HG02759 (cell line): ENCODE measurements at regions not wholly inside any gene's neighbourhood (a gene's known extent, or its start where the extent isn't known, plus 50 kb on each side); places are given as distances from the start of the nearest gene placed in this dataset.
"Not testable (repeated sequence)": the region's sequence is repeated elsewhere in the genome, so short reads cannot be mapped to it uniquely, and the experiment has no call there.

ENCODE experiments used
- ATAC-seq: cut with Tn5 transposase; IDR thresholded peaks from one replicate; pipeline ENCODE4 v1.9.1; 2021; ENCODE audit warnings: mild to moderate bottlenecking, moderate library complexity; ENCODE audit not compliant: unreplicated experiment

DNA sequence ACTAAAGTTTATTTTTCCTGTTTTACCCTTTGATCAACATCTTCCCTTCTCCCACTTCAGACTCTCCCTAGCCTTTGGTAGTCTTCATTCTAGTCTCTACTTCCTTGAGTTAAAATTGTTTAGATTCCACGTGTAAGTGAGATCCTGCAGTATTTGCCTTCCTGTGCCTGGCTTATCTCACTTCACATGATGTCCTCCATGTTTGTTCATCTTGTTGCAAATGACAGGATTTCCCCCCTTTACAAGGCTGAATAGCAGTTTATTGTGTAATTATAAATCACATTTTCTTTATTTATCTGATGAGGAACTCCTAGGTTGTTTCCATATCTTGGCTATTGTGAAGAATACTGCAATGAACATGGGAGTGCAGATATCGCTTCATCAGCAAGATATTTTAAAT lies 461.7 kb downstream of the CHSY3 start:
- no peak for ATAC-seq

DNA sequence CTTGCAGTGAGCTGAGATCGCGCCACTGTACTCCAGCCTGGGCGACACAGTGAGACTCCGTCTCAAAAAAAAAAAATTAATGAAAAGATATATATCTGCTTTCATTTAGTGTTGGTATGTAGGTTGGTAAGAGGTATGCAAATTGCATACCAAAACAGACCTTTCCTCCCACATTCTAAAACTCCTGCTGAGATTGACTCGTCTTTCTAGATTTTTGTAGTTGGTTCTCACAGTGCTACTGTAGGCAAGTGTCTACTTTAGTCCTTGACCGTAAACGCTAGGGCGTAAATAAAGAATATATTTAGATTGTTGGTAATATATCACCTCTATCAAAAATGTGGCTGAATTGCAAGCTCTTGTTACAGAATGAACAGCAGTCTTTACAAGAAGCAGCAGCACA lies 445.9 kb downstream of the CHSY3 start:
- ATAC-seq = no peak

DNA sequence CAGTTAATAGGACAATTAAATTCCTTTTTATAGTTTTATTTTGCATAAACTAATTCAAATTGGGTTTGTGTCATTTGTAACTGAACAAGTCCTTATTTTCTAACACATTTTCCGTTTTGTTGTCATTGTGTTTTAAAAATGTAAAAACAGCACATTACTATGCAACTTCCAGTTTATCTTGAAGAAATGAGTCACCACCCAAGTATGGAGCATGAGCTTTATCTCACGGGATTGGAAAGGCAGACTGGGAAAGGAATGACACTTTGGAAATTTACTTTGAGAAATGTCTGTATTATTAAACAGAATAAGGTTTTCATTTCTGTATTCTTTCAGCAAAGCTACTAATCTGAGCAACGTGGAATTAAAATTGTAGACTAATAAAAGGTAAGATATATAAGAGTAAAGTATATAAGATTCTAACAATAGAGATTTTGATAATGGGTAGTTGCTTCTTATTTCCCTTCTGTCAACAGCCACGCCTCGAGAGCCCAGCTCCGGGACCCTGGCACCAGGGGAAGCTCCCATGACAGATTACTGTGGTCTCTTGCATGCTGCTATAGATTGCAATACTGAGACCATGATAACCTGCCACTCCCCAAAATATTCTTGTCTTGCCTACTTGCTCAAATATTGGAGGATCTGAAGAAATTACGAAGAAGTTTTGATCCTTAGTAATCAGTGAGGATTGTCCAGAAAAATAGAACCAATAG lies 433.1 kb downstream of the CHSY3 start:
- ATAC-seq = no peak

DNA sequence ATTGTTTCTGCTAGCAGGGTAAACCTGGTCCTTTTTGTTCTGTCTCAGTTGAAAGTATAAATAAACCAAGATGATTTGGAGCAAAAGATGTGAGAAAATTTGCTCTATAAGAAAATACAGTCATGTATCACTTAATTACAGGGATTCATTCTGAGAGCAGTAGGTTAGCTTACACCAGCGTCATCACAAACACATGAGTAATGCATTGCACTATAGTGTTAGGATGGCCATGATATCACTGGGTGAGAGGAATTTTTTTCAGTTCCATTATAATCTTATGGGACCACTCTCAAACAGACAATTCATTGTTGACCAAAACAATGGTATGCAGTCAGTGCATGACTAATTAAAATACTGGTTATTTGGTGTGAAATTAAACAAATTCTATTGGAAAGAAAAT lies 430.9 kb downstream of the CHSY3 start:
- ATAC-seq = no peak

DNA sequence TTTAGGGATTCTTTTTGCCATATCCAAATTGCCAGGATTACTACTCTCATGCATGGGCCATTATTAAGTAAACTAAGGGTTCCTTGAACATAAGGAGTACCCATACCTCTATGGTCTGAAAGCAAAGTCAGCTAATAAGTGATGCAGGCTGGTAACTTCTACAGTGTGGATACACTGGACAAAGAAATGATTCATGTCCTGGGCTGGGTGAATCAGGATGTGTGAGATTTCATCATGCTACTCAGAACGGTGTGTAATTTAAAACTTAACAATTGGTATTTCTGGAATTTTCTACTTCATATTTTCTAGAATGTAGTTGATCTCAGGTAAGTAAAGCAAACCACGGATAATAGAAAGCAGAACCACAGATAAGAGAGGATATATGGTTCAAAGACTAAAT lies 428.8 kb downstream of the CHSY3 start:
- no peak for ATAC-seq

DNA sequence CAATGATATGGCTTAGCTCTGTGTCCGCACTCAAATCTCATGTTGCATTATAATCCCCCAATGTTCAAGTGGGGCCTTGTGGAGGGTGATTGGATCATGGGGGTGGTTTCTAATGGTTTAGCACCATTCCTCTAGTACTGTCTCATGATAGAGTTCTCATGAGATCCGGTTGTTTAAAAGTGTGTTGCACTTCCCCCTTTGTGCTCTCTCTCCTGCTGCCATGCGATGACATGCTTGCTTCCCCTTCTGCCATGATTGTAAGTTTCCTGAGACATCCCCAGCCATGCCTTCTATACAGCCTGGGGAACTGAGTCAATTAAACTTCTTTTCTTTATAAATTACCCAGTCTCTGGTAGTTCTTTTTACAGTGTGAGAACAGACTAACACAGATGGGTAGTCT lies 427.1 kb downstream of the CHSY3 start:
- no peak for ATAC-seq

DNA sequence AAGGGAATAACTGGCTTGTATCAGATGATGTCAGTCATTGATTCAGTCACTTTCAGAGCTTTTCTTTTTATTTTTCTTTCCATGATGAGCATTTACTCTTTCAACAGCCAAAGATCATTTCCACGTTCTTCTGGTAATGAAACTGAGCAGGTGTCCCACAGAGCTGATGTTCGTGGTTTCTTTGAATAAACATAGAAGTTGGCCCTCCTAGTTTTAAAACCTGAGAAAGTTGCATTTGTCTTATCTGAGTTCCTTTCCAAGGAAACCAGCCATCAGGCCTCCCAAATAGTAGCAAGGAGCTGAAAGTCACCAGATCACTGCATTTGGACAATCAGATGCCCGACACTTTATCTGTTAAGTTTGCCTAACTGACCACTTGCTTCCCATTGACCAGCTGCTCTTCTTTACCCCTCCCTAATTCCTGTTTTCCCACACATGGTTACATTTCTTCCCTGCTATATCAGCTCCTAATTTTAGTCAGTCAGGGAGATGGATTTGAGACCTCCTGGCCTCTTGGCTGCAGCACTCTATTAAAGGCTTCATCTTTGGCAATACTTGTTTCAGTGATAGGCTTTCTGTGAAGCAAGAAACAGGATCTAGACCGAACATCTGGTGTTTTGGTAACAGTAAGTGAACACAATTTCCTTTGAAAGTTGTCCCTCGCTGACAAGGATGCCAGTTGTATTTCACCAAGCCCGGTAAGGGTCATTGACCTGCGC lies 420.8 kb downstream of the CHSY3 start:
- no peak for ATAC-seq

DNA sequence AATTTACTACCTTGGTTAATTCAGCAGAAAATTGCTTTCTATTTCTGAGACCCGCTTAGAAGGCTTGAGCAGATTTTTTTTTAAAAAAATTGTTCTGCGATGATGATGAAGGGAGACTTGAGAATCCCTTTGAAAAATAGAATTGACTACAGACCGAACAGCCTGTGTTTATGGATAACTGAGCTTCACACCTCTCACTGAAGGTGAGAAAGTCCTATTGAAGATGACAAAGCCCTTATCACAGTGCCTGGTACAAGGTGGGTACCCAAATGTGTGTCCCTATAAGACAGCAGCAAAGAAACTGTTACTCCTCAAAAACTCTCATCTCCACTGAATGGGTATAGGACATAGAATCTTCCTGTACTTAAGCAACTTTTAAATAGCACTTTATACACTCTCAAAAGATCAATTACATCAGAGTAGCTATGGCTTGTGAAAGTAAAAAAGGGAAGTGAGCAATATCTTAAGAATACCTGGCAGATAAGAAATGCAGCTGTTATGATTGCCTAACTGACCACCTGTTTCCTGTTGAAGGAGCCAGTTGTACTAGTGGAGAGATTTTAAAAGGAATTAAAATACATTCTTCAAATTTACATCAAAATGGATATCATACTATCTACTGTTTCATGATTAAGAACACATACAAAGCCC lies 419.7 kb downstream of the CHSY3 start:
- ATAC-seq = peak; percentile 100

DNA sequence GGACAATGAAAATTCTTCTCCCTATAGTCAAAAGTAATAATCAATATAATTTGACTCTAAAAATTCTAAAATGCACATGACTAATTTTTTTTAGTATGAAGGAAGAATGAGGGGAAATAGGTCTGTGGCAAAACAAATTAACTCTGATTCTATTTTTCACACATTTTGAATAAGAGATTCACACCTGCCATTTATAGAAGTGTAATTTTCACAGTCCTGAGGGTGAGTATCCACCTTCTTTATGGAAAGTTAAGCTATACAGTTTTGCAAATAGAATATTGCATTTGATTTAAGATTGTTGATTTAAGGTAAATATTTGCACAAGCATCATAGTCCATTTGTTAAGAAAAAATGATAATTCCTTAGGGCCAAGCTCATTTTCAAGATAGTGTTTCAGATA lies 417.7 kb downstream of the CHSY3 start:
- ATAC-seq = no peak

DNA sequence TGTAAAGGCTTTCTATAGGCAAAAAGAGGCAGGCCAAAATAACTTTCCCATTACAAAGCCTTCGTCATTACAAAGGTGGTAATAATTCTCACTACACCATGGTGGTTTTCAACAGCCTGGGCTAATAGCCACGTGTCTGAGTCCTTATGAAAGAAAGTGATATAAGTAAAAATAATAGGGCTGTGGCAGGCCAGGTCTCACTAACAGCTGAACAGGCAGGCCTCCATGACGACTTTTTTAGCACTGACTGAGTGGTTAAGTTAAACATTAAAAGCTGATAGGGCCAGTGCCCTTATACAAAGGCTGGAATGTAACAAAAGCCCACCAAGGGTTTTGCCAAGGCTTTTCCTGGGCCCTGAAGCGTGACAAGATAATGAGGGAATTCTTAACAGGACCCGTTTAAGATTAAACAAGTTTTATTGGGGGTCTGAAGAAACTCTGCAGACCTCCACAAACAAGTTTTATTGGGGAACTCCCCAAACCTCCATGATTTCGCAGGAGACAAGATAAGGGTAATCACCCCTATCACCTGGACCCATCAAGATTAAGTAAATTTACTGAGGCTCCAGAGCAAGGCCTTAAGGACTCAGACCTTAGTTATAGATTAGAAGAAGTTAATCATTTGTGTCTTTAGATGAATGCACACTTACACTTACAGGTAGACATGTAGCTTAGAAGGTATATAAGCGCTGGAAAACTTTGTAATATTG lies 412.9 kb downstream of the CHSY3 start:
- ATAC-seq = peak; percentile 71

DNA sequence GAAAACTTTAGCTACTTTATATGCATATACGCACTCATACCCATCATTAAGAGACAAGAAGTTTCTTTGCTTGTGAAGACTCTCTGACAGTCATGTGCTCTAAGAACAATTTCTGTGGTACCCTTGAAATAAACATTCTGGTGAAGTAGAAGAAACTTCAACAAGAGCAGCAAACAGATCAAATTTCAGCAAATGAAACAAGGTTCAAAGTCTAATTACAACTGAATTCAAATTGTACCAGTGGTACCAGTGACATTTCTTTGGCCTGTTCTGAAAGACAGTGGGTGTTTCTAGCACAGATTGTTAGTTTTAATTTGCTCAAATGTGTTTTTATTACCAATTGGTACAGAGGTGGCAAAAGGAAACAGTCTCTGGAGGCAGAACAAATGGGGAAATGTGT lies 391.0 kb downstream of the CHSY3 start:
- no peak for ATAC-seq

DNA sequence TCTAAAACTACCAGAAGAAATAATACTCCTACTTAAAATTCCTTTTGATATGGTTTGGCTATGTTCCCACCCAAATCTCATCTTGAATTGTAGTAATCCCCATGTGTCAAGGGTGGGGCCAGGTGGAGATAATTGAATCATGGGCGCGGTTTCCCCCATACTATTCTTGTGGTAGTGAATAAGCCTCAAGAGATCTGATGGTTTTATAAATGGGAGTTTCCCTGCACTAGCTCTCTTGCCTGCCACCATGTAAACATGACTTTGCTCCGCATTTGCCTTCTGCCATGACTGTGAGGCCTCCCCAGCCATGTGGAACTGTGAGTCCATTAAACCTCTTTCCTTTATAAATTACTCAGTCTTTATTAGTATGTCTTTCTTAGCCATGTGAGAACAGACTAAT lies 390.5 kb downstream of the CHSY3 start:
- ATAC-seq = not testable (repeated sequence)

DNA sequence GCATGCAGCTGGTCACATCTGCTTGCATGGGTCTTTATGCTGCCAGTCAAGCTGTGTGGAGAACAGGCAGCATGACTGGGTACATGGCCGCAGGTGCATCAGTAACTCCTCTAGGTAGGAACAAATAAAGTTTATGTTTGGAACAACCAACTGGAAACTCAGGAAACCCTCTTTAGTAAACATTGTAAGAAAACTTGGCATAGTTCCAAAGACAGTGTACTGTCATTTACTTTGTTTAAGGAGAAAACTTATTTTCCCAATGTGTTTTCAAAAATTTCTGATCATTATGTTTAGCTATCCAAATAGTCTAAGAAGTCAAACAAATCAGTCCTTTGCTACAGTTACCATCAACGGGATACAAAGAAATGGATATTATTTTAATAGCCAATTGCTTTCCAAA lies 386.0 kb downstream of the CHSY3 start:
- ATAC-seq = no peak

DNA sequence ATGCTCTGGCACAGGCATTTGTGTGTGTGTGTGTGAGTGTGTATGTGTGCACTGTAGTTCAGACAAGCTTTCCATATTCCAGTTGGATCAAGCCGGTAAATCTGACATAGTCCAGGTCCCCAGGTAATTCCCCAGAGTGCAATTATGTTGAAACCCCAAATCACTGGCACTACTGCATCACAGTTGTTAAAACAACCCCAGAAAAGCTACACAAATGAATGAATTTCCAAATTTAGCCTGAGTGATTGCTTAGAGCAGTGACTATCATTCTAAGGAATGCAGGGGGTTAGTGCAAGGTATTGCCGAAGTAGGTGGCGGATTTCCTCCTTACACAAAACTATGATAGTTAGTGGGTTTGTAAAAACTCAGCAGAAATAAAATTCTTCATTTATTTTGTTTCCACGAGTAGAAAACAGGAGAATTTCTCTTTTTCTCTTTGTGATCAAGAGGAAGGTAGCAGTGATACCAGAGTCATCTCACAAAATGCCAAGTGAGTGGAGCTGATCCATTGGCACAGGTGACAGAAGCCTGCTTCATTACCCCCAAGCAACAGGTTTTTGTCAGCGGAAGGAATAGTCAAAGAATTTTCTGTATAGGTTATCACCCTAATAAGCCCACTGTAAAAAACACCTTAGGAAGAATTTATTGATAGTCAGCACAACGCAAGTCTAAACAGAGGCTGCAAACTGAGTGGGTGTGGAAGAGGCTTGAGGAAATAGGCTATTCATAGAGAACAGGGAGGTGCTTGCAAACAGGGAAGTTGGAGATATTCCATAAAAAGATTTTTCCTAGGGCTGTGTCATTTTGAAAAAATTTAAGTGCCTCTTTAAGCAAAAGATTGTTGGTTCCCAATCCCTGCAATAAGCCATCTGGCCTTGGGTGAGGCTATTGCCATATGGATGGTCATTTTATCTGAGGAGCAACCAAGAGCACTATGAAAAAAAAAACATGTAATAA lies 385.1 kb downstream of the CHSY3 start:
- ATAC-seq = no peak

DNA sequence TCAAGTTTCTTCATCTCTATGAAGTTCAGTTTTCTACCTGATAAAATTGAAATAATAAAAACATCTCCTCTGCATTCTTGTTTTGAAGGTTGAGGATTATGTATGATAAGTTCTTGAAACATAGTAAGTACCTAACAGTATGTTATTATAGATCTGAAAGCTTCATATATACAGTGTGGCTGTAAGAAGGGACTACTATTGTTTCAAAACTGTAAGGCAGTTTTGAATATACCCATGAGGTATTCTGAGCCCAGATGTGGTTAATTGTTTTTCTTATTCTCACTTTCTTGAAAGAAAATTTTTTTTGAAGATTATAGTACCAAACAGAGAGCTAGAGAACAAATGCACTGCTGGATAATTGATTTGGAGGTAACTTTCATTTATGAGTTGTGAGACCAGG lies 383.2 kb downstream of the CHSY3 start:
- no peak for ATAC-seq

DNA sequence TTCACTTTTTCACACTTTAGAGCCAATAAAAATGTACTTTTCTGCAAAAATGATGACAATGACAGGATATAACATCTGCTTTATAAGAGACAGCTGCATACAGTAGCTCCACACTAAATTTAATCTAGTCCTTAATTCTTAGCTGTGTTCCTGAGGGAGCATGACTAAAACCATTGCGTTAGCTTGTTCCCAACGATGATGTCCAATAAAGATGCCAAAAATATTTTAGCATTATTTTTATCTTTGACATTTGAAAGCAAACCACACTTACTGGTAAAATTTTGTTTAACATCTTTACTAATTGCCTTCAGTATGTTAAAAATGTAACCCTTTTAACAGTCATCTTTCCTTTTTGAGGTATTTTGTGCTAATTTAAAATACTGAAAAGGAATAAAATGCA lies 382.7 kb downstream of the CHSY3 start:
- no peak for ATAC-seq

DNA sequence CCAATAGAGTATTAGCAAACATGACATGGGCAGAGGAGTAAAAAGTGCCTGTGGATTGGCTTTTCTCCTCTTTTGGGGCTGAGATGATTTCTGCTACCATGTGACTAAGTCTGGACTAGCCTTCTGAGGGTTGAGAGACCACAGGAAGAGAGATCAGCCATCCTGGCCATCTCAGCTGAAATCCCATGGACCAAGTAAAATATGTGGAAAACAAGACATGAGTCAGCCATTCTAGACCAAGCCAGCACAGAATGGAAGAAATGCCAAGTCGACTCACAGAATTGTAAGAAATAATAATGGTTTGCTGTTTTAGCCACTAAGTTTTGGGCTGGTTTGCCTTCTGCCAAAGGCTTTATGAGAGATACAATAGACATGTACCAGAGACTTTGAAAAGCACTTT lies 377.8 kb downstream of the CHSY3 start:
- ATAC-seq = no peak

DNA sequence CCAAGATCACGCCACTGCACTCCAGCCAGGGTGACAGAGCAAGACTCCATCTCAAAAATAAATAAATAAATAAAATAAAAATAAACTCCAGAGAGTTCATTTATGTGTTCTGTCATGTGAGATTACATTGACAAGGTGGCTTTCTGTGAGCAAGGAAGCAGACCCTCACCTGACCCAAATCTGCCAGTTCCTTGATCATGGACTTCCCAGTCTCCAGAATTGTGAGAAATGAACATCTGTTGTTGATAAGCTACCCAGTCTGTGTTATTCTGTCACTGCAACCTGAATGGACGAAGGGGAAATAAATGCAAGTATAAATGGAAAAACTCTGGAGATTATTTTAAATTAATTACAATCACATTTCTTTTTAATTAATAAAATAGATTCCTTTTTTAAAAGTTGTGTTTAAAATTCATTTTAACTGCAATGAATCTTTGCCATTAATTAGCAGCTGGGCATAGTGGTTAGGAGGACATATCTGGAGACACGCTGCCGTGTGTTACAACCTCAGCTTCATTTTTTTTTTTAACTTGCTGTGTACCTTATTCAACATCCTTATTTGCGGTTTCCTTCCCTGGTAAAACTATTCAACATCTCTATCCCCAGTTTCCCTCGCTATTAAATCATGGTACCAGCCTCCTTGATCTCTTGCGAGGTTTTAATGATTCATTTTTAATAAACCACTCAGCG lies 376.4 kb downstream of the CHSY3 start:
- no peak for ATAC-seq

DNA sequence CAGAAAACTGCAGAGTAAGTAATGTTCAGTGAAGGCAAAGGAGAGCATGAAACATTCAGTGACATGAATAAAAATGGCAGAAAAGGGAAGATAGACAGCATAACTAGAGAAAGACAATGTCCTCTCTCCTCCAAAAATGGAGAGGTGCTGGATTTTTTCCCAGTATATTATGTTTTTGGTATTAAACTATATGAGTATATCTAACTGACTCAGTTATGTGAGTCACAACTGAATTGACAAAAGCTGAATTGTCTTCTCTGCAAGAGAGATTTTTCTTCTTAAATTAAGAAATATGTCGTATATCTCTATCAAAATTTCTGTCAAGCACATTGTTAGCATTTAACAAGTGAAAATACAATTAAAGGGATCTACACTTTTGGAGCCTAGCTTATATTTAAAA lies 375.1 kb downstream of the CHSY3 start:
- ATAC-seq = no peak

DNA sequence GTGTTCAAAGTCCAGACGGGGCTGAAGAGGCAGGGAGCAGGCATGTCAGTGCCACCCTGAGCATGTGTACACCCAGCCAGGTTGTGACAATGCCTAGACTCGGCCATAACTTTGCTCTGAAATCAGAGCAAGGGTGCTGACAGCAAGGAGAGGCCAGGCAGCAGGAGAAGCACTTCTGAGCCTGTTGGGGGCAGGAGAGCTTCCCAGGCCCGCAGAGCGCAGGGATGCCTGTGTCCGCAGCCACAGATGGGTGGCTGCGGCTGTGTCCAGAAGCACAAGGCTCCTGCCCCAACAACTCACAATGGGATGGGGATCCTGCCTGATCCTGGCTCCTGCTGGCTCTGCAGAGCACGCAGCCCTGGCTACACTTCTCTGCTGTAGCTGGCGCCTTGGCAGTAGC lies 373.9 kb downstream of the CHSY3 start:
- no peak for ATAC-seq
